GM19467 (cell line): ENCODE measurements at regions not wholly inside any gene's neighbourhood (a gene's known extent, or its start where the extent isn't known, plus 50 kb on each side); places are given as distances from the start of the nearest gene placed in this dataset.

ENCODE experiments used
- ATAC-seq: cut with Tn5 transposase; IDR thresholded peaks from one replicate; pipeline ENCODE4 v1.9.1; 2021; ENCODE audit warnings: mild to moderate bottlenecking, moderate library complexity; ENCODE audit not compliant: unreplicated experiment

- ATAC-seq: no peak
Observed at GRCh38 chr6:71585472-71585871, 296.9 kb downstream of the OGFRL1 start.

GRCh38 chr6:71588490-71588889 is 297.9 kb upstream of the RIMS1 start:
- ATAC-seq: no peak

- ATAC-seq: no peak
Observed at GRCh38 chr6:71589254-71589653, 297.1 kb upstream of the RIMS1 start.

- ATAC-seq: no peak
Observed at GRCh38 chr6:71592643-71593042, 293.7 kb upstream of the RIMS1 start.

DNA sequence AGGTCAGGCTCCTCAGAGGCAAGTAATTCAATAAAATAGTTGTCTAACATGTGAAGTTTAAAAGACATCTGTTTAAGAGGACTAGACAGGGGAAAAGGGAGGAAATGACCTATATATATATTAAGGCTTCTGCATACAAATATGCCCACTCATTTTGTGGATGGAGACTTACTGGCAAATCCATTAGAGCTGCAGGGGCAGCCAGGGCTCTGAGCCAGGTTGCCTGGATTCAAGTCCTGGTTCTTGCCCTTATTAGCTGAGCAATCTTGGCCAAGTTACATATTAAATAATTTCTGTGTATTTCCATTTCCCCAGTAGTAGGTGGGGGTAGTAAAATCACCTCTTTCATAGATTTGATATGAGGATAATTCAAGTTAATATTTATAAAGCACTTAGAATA is 287.0 kb upstream of the RIMS1 start:
- ATAC-seq: no peak

- ATAC-seq: no peak
Observed at GRCh38 chr6:71602385-71603007, 283.9 kb upstream of the RIMS1 start.

GRCh38 chr6:71603021-71603420 is 283.3 kb upstream of the RIMS1 start:
- no peak for ATAC-seq

DNA sequence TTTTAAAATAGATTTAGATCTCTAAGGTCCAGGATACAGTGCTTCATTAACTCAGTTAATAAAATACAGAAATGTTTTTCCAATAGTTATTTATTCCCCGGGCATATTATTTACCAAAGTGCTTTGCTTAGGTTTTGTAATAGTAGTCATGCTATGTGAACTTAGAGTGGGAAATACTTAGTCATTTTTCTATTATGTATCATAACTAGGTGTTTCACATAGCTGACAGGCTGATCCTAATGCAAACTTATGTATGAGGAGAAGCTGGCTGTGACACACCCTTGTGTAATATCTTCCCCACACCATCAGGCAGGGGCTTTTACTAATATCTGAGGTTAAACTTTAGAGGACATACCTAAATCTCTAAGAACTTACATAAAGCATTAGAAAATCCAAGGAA is 277.7 kb upstream of the RIMS1 start:
- ATAC-seq: no peak

DNA sequence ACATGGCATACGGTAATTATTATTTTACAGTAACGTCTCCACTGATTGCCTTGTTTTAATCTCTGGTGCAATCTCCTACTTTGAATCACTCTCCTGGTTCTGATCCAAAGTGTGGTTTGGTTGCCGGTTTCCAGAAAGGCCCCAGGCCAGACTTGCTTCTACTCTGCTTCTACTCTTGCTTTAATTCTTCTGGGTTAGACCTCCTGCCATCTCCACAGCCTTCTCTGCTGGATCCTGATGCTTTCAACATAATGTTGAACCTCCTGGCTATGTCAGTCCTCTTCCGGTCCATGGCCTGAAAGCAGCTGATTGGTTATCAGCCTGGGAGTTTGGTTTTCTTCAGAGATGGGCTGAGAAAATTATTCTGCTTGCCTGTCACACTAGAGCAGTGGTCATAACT is 266.5 kb upstream of the RIMS1 start:
- ATAC-seq: no peak

- ATAC-seq: no peak
Observed at GRCh38 chr6:71621918-71622519, 264.3 kb upstream of the RIMS1 start.

GRCh38 chr6:71642120-71642519 is 244.2 kb upstream of the RIMS1 start:
- no peak for ATAC-seq

DNA sequence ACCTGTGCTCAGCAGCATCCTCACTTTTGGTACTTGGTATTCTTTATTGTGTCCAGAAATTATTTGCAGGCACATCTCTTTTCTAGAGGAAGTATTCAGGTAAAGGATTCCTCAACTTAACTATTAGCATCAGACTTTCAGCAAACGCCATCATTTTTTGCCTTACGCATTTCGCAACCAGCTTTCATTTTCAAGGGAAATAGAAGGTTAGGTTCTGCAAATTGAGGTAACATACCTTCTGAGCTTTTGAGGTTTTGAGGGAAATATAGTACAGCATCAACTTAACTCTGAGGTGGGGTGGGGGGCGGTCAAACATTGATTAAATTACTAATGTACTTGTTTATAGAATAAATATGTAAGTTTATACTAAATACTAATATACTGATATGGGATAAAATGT is 243.6 kb upstream of the RIMS1 start:
- no peak for ATAC-seq

GRCh38 chr6:71645299-71645698 is 241.1 kb upstream of the RIMS1 start:
- no peak for ATAC-seq

- no peak for ATAC-seq
Observed at GRCh38 chr6:71649915-71650314, 236.4 kb upstream of the RIMS1 start.

DNA sequence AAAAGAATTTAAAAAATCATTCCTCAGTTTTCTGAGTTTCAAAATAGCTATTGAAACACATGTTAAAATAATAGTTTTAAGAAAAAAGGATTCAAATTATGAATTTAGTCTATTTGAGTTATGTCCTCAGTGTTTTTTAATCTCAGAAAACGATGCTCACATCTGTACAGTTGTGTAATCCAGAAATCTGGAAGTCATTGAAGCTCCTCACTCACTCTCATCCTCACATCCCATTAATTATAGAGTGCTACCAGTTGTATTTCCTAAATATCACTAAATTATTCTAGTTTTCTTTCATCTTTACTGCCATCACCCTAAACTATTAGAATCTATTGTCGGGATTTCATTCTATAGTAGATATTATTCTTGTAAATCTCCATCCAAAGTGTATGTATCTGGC is 234.7 kb upstream of the RIMS1 start:
- ATAC-seq: no peak

GRCh38 chr6:71656121-71656520 is 230.2 kb upstream of the RIMS1 start:
- ATAC-seq: no peak

GRCh38 chr6:71665931-71666330 is 220.4 kb upstream of the RIMS1 start:
- ATAC-seq: no peak

GRCh38 chr6:71672876-71673275 is 213.5 kb upstream of the RIMS1 start:
- ATAC-seq: no peak

GRCh38 chr6:71675386-71675785 is 211.0 kb upstream of the RIMS1 start:
- no peak for ATAC-seq

DNA sequence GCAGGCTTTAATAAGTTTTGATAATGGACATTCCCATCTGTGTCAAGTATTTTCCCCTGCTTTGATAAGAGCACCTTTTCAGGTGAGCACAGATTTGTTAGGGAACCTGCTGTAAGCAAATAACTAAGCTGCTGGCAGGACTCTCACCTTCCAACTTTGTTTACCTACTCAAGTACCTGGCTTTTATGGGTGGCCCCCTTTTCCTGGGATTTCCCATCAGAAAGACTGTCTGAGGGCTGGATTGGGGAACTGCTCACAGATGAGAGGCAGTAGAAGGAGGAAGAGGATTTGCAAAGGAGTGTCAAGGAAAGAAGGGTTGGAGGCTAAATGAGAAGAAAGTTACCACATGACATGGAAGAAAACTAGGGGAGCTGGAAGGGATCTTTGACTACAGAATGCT is 210.1 kb upstream of the RIMS1 start:
- no peak for ATAC-seq

- no peak for ATAC-seq
Observed at GRCh38 chr6:71678091-71678490, 208.3 kb upstream of the RIMS1 start.

DNA sequence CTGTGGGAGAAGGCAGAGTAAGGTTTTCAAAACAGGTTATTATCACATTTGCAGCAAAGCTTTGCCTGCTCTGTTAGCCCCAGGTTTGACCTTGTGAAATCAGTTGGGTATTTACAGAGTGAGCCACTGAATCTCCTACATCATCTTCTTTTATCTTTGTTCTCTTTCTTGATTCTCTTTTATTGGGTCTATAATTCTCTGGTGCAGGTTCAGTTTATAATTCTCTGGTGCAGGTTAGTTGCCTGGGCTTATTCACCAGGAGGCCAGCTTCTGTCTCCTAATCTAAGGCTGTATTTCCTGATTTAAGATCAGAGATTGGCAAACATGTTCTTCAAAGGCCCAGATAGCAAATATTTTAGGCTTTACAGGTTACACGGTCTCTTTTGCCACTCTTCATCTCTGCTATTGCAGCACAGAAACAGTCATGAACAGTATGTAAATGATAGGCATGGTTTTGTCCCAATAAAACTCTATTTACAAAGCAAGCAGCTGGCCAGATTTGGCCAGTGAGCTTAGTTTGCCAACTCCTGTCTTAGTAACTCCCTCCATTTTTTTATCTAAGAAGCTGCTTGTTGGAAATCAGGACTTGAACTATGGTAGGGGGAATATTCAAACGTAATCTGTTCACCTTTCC is 205.0 kb upstream of the RIMS1 start:
- no peak for ATAC-seq
